GM18508 (cell line): ENCODE measurements at regions not wholly inside any gene's neighbourhood (a gene's known extent, or its start where the extent isn't known, plus 50 kb on each side); places are given as distances from the start of the nearest gene placed in this dataset.

Experiments
- ATAC-seq: cut with Tn5 transposase; IDR thresholded peaks from one replicate; pipeline ENCODE4 v1.9.1; 2021; ENCODE audit warnings: moderate number of reproducible peaks; ENCODE audit not compliant: insufficient read depth, unreplicated experiment

DNA sequence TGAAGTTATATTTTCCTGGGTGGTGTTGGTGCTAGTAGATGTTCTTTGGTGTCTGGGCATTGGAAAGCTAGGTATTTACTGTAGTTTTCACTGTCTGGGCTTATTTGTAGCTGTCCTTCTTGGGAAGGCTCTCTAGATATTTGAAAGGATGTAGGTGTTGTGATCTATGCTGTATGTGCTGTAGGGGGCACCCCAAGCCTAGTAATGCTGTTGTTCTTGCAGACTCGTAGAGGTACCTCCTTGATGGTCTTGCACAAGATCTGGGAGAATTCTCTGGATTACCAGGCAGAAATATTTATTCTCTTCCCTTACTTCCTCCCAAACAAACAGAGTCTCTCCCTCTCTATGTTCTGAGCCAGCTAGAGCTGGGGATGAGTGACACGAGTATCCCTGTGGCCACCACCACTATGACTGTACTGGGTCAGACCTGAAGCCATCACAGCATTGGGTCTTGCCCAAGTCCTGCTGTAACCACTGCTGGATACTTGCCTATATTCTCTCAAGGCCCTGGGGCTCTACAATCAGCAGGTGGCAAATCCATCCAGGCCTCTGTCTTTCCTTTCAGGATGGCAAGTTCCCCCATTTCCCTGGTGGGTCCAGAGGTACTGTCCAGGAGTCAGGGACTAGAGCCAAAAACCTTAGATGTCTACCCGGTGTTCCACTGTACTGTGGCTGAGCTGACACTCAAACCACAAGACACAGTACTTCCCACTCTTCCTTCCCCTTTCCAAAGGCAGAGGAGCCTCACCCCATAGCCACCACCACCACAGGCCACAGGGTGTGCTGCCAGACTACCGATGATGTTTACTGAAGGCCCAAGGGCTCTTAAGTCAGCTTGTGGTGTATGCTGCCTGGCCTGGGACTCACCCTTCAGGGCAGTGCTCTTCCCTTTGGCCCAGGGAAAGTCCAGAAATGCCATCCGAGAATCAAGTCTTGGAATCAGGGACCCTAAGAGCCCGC lies 195.2 kb upstream of the DPPA4 start:
- peak; percentile 68 for ATAC-seq

DNA sequence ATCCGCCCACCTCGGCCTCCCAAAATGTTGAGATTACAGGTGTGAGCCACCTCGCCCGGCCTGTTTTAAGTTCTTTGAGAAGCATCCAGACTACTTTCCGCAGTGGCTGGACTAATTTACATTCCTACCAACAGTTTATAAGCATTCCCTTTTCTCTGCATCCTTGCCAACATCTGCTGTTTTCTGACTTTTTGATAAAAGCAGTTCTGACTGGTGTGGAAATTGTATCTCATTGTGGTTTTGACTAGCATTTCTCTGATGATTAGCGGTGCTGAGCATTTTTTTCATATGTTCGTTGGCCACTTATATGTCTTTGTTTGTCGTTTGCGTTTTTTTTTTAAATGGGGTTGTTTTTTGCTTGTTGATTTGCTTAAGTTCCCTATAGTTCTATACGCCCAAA lies 208.4 kb upstream of the DPPA4 start:
- ATAC-seq = no peak

DNA sequence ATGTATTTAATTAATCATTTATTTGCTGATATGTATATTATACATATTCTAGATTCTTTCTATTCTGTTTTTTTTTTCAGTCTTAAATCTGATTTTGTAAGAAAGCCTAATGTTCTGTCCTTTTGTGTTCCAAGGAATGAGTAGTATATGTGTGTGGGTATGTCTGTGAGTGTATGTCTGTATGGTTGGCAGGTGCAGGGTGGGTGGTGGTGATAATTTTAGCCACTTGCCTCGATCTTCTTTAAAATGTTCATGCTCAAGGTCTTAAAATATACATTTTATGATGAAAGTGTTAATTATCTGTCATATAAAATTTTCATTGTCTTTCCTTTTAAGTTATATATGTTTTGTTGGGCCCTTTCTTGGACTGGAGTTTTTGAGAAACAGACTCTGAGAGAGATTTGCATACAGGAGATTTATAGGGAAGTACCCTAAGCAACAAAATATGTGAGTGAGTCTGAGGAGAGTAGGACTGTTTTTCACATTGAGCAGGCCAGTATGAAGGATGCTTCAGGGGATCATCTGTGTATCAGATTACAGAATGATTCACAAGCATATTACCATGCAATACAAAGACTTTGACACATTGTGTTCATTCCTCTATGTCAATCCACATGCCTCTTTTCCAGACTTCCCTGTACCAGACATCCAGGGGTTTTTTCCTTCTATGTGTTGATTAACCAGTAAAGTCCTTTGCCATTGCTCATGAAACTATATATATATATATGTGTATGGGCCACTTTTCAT lies 211.0 kb upstream of the DPPA4 start:
- no peak for ATAC-seq

DNA sequence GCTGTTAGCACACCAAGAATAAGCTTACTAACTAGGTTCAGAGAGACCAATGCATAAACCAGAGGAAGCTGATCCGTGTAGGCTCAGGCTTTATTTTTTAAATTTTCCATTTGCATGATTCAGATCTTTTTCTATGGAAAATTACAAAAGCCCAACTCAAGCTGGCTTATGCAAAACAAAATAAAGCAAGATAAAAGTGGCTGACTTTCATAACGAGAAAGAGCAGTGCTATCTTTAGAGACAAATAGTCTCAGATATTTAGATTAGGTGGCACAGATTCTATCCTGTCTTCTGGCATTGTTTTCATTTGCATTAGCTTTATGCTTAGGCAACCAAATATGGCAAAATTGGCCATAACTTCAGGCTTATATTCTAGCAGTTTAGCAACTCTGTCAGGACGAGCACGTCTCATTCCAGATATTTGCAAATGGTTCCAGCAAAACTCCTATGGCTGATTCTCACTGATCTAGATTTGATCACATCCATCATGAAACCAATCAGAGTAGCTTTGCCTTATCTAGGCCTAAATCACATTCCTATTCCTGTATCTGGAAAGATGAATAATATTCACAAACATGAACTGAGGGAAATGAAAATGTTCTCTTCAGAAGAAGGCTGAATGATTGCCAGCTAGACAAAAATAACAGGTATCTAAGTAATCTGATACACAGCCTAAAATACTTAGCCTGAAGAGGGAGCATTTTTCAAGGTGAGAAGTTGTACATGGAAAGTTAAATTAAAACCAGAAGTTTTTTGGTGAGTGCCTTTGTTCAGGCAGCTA lies 216.4 kb upstream of the DPPA4 start:
- ATAC-seq = no peak

DNA sequence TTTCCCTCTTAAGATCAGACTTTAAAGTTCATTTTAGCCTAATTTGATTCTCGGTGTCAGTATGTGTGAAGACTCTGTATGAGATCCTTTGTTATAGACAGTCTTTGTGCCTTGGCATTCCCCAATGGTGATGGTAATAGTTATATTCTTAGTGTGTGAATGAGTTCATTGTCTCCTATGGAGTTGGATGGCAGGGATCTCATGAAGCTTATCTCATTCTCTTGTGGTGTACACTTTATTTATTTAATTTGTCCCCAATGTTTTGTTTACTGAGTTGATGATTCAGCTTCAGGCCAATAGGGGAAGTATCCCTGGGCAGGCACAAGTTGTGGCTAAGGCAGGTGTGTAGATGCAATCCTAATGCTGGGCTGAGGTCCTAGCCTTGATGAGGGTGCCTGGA lies 222.0 kb upstream of the DPPA4 start:
- no peak for ATAC-seq

DNA sequence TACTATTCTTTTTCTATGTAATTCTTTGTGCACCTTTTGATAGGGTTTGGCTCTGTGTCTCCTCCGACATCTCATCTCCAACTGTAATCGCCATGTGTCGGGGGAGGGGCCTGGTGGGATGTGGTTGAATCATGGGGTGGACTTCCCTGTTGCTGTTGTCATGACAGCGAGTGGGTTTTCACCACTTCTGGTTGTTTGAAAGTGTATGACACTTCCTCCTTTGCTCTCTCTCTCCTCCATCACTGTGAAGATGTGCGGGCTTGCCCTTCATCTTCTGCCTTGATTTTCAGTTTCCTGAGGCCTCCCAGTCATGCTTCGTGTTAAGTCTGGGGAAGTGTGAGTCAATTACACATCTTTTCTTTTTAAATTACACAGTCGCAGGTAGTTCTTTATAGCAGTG lies 225.8 kb upstream of the DPPA4 start:
- ATAC-seq = no peak

DNA sequence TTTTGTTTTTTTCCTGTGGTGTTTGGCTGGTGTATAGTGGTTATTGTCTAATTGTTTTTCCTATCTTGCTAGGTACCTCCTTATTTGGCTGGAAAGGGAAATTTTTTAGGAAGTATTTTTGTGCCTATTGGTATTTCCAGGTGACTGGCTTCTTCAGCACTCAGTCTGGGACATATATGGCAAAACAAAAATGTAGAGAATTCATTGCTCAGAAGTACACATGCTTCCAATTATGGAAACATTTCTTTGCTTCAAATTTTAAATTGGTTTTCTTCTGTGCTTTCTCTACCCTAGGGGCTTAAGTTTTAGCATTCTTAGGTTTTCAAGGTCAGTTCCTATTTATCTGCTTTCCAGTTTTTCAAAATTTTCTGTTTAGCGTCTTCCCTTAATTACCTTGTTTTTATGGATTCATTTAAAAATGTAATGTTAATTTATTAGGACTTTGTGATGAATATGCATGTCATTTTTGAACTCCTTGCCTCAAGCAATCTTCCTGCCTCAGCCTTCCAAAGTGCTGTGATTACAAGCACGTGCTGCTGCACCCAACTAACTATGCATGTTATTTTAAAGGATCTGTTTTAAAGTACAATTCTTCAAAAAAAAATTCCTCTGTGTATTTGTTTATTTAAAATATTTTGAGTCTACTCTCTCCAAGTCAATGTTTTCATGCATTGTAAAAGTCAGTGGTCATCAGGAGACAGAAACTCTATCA lies 231.9 kb upstream of the DPPA4 start:
- no peak for ATAC-seq

DNA sequence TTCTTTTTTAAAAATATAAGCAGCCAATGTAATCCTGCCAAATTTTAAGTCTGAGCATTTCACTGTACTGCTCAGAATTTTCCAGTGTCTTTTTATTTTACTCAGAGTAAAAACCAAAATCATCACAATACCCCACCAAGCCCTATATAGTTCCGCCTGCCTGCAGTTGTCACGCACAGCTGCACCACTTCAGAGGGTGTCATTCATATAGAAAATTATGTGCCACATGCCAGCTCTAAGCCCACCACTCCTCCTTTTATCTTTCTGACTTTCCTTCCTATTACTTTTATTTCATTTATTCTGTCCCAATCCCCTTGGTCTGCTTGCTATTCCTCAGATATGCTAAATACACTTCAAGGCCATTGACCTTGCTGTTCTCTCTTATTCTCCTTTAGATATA lies 233.1 kb upstream of the DPPA4 start:
- no peak for ATAC-seq

DNA sequence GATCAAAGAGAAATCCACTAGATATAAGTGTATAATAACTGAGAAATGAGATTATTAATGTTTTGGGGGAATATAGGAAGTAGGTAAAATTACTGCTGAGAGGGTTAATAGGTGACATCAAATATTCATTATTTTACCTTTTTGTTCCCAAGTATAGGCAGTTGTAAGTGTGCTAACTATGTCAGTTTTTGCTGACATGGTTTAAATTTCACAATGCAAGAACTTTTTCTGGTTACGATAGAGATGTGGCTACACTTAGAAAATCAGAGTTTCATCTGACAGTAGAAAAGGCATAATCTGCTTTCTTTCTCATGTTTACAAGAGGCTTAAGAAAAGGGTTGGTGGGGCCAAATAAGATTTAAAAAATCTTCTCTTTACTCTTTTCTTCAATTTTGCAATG lies 235.0 kb upstream of the DPPA4 start:
- ATAC-seq = no peak

DNA sequence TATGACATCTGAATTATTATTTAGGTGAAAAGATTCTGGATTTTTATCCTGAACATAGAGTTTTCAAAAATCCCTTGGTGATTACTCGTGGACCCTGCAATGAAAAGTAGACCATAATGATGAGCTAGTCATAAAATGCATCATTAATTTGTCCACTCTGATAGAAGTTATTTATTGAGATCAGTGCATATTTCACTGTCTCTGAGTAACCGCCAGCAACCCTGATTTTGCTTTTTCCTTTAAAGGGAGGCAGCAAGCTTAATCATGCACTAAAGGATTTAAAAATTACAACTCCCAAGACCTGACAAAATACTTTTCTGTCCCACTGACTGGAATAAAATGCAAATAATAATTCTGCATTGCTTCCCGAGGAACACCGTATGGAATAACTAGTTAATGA lies 259.6 kb upstream of the DPPA4 start:
- ATAC-seq = no peak

DNA sequence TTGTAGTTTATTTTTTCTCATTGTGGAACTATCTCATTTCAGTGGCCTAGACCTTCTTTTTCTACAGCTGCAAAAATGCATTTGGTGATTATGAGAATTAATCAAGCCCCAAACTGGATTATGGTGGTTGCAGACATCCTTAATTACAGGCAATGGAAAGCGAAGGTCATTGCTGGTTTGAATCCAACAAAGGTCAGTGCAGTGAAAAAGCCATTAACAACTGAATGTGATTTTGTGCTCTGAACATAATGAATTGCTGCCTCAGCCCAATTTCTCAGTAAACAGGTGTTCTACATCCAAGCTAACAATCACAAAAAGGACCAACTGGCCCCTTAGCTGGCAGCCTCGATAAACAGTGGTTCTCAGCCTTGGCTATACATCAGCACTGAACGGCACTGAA lies 260.1 kb upstream of the DPPA4 start:
- no peak for ATAC-seq

DNA sequence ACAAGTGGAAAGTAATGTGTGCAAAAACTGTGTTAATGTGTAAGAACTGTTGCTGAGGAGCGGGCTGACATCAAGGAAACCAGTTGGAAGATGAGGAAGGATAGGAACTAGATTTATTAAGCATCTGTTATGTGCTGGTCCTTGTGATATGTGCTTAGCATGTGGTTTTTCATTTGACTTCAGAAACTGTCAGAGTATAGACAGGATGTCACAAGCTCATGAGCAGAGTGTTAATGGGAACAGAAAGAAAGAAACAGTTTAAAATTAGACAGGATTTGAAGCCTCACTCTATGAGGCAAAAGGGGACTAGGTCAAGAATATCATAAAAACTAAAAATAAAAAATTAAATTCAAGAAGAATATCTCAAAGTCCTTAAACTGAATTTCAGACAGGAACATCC lies 270.6 kb upstream of the DPPA4 start:
- no peak for ATAC-seq

DNA sequence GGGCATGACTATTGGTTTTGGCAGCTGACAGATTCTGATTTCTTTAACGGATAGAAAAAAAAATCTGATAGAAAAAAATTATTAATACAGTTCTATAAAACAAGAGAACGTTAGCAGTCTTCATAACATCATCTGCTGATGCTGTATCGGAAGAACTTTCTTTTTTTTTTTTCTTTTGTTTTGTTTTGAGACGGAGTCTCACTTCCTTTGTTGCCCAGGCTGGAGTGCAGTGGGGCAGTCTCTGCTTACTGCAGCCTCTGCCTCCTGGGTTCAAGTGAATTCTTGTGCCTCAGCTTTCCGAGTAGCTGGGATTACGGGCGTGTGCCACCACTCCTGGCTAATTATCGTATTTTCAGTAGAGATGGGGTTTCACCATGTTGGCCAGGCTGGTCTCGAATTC lies 271.2 kb upstream of the DPPA4 start:
- ATAC-seq = no peak

DNA sequence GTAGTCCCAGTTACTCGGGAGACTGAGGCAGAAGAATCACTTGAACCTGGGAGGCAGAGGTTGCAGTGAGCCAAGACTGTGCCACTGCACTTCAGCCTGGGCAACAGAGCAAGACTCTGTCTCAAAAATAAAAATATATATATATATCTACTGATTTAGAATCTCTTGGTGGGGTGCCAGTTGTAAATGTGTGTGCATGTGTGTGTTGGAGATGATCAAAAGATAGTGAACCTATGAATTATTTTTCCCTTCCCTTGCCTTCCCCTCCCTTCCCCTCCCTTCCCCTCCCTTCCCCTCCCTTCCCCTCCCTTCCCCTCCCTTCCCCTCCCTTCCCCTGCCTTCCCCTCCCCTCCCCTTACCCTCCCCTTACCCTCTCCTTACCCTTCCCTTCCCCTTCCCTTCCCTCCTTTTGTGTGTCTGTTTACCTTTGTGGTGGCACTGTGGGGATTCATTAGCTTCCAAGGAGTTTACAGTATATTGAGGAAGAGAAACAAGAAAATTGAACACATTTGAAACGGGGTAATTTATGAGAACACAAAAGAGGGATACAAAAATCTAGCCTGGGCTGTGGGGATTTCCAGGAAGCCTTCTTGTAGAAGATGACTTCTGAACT lies 281.5 kb upstream of the DPPA4 start:
- ATAC-seq = no peak

DNA sequence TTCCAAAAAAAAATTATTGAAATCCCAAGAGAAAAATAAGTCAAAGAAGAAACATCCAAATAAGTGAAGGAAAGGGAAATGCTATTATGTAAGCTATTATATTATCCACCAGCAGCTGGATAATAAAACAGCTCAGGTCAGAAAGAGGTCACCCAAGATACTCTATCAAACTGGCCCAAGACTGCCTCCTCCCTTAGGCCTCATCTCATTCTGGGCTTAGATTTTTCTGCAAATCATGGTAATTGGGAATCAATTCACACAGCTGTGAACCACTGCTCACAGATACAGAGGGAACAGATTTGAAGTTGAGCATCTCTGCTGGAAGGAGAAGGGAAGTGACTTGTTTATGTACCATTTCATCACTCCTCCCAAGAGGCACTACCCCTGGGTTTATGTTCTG lies 294.6 kb upstream of the DPPA4 start:
- no peak for ATAC-seq

DNA sequence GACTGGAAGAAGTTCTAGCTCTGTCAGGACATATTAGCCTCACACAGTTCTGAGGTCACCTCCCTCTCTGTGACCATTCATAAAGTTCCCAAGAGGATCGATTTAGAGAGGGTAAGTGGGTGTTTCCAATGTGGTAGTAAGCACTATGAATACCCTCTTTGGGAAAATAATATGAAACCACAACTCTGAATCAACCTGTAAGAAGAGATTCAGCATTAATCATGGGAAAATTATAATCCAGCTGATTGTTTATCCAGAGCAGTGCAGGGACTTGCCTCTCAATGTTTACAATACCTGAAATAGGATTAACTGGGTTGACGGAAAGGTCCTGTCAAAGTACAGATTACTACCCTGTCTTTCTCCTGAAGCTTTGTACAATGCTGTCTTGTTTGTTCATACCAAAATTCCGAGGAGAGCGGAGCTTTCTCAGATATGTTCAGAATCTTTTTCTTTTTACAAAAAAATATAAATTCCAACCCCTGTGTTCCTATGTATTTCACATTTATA lies 302.9 kb upstream of the DPPA4 start:
- no peak for ATAC-seq

DNA sequence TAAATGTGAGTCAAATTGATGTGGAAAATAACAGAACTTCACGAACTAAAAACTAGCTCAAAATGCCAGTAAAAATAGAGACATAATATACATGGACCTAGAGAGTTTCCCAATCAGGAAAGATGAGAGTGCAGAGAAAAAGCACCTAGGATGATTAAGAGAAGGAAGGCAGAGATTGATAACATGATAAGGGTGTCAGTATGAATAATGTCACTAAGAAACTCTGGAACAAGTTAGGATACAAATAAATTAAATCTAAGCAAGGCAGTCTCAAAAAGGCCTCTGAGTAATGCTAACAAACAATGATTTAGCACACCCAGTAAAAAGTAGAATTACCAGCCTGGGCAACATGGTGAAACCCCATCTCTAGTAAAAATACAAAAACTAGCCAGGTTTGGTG lies 304.7 kb upstream of the DPPA4 start:
- no peak for ATAC-seq

DNA sequence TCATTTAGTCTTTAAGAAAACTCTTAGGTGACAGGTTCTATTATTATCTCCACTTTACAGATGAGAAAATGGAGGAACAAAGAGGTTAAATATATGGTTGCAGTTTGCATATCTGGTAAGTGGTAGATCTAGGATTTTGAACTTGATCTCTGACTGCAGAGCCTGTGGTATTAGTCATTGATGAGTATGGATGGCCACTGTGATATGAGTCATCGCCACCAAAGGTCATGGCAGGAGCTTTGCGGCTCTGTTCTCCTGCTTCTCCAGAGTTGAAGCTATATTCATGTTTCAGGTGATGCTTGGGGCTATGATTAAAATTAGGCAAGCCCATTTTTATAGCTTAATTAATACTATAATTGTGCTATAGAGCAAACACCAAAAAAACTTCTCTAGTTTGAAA lies 306.2 kb upstream of the DPPA4 start:
- ATAC-seq = no peak

DNA sequence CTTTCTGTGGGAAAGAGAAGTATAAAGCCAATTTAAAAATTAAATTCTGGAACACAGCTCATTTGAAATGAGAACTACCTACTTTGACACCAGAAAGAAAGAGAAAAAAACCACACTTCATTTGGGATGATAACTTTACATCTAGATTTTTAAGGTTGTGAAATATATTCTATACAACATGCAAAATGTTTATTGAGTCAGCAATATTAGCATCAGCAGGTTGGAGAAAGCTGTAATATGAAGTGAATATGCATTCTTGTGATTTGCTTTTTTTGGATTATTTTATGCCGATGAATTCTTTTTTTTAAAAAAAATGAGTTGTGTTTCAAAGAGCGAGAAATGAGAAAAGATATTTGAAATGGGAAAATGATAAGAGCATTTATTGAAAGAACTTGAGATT lies 307.0 kb upstream of the DPPA4 start:
- ATAC-seq = no peak

DNA sequence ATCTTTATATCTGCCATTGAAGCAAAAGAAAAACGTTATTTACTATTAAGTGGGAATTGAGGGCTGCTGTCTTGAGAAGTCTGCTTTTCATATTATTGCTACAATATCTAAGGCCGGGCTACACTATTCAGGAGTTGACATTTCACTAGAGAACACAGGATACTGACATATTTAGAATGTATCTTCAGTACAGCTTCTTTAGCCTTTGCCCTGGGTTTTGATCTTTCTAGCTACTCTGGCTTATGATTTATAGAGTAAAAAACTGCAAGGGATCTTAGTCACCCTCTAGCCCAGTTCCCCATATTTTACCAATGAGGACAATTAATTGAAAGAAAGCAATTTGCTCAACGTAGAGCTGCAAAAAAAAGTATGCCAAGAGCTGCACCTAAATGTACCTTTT lies 307.4 kb upstream of the DPPA4 start:
- no peak for ATAC-seq
